ENCODE measurements at regions not wholly inside any gene's neighbourhood (a gene's known extent, or its start where the extent isn't known, plus 50 kb on each side); places are given as distances from the start of the nearest gene placed in this dataset.

DNA sequence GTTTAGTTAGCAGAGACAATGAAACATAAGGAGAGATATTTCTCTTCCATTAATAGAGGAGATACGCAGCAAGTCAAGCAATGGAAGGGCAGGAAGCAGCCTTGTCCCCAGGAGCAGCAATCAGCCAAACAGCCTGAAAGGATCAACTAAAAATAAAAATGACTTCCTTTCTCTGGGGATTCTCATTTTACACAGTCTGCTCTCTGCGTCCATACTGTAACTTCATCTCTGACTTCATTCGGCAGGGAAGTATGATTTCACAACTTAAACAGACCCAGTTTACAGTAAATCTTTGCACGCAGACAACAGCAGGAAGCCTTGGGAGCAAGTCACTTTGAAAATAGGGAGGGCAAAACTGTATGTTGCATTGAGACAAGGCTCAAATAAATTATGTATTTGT lies 826.7 kb downstream of the DIAPH3 start:
- ATAC-seq: no peak
- no peak for TF ChIP-seq ISL1 (CRISPR knock-in tag; IDR thresholded peaks at IDR 0.05)
- no peak for TF ChIP-seq BACH2 (CRISPR knock-in tag; IDR thresholded peaks at IDR 0.05; ENCODE audit: borderline replicate concordance)
- TF ChIP-seq, protein P1, sequence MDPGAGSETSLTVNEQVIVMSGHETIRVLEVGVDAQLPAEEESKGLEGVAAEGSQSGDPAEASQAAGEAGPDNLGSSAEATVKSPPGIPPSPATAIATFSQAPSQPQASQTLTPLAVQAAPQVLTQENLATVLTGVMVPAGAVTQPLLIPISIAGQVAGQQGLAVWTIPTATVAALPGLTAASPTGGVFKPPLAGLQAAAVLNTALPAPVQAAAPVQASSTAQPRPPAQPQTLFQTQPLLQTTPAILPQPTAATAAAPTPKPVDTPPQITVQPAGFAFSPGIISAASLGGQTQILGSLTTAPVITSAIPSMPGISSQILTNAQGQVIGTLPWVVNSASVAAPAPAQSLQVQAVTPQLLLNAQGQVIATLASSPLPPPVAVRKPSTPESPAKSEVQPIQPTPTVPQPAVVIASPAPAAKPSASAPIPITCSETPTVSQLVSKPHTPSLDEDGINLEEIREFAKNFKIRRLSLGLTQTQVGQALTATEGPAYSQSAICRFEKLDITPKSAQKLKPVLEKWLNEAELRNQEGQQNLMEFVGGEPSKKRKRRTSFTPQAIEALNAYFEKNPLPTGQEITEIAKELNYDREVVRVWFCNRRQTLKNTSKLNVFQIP (CRISPR knock-in tag; IDR thresholded peaks at IDR 0.05; ENCODE audit: borderline replicate concordance, low read depth): no peak
- TF ChIP-seq ZFP30 (CRISPR knock-in tag; IDR thresholded peaks at IDR 0.05): no peak
- no peak for TF ChIP-seq TOX (CRISPR knock-in tag; IDR thresholded peaks at IDR 0.05; ENCODE audit: borderline replicate concordance)
- TF ChIP-seq, protein P2, sequence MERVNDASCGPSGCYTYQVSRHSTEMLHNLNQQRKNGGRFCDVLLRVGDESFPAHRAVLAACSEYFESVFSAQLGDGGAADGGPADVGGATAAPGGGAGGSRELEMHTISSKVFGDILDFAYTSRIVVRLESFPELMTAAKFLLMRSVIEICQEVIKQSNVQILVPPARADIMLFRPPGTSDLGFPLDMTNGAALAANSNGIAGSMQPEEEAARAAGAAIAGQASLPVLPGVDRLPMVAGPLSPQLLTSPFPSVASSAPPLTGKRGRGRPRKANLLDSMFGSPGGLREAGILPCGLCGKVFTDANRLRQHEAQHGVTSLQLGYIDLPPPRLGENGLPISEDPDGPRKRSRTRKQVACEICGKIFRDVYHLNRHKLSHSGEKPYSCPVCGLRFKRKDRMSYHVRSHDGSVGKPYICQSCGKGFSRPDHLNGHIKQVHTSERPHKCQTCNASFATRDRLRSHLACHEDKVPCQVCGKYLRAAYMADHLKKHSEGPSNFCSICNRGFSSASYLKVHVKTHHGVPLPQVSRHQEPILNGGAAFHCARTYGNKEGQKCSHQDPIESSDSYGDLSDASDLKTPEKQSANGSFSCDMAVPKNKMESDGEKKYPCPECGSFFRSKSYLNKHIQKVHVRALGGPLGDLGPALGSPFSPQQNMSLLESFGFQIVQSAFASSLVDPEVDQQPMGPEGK (CRISPR knock-in tag; IDR thresholded peaks at IDR 0.05; ENCODE audit: borderline replicate concordance): no peak
- no peak for TF ChIP-seq SNAI2 (CRISPR knock-in tag; IDR thresholded peaks at IDR 0.05)
- no peak for TF ChIP-seq ZNF565 (CRISPR knock-in tag; conservative IDR thresholded peaks at IDR 0.05; ENCODE audit: low read depth)
- TF ChIP-seq ESRRG (CRISPR knock-in tag; IDR thresholded peaks at IDR 0.05): no peak
- no peak for TF ChIP-seq ARNTL (CRISPR knock-in tag; IDR thresholded peaks at IDR 0.05; ENCODE audit: borderline replicate concordance, low read depth)

GRCh38 chr13:59340151-59340550 lies 823.6 kb downstream of the DIAPH3 start:
- ATAC-seq: no peak
- TF ChIP-seq ISL1 (CRISPR knock-in tag; IDR thresholded peaks at IDR 0.05) (no peak), ARNTL (CRISPR knock-in tag; IDR thresholded peaks at IDR 0.05; ENCODE audit: borderline replicate concordance, low read depth) (no peak), BACH2 (CRISPR knock-in tag; IDR thresholded peaks at IDR 0.05; ENCODE audit: borderline replicate concordance) (no peak), SNAI2 (CRISPR knock-in tag; IDR thresholded peaks at IDR 0.05) (no peak), OSR1 (CRISPR knock-in tag; IDR thresholded peaks at IDR 0.05) (no peak), TCF4 (CRISPR knock-in tag; IDR thresholded peaks at IDR 0.05; ENCODE audit: borderline replicate concordance) (no peak), ZNF8 (CRISPR knock-in tag; IDR thresholded peaks at IDR 0.05) (no peak), ZFP30 (CRISPR knock-in tag; IDR thresholded peaks at IDR 0.05) (no peak), ZC3H10 (CRISPR knock-in tag; IDR thresholded peaks at IDR 0.05) (no peak), ZNF70 (CRISPR knock-in tag; IDR thresholded peaks at IDR 0.05) (no peak), ESRRG (CRISPR knock-in tag; IDR thresholded peaks at IDR 0.05) (no peak), CSDC2 (CRISPR knock-in tag; IDR thresholded peaks at IDR 0.05) (no peak), CSRNP3 (CRISPR knock-in tag; IDR thresholded peaks at IDR 0.05) (no peak)
- TF ChIP-seq, protein P3, sequence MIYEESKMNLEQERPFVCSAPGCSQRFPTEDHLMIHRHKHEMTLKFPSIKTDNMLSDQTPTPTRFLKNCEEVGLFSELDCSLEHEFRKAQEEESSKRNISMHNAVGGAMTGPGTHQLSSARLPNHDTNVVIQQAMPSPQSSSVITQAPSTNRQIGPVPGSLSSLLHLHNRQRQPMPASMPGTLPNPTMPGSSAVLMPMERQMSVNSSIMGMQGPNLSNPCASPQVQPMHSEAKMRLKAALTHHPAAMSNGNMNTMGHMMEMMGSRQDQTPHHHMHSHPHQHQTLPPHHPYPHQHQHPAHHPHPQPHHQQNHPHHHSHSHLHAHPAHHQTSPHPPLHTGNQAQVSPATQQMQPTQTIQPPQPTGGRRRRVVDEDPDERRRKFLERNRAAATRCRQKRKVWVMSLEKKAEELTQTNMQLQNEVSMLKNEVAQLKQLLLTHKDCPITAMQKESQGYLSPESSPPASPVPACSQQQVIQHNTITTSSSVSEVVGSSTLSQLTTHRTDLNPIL (CRISPR knock-in tag; IDR thresholded peaks at IDR 0.05; ENCODE audit: low read depth): no peak

- ATAC-seq: no peak
- TF ChIP-seq TSHZ2 (CRISPR knock-in tag; IDR thresholded peaks at IDR 0.05) (no peak), RARB (CRISPR knock-in tag; IDR thresholded peaks at IDR 0.05) (no peak), ZNF565 (CRISPR knock-in tag; conservative IDR thresholded peaks at IDR 0.05; ENCODE audit: low read depth) (no peak), ARNTL (CRISPR knock-in tag; IDR thresholded peaks at IDR 0.05; ENCODE audit: borderline replicate concordance, low read depth) (no peak), CSRNP3 (CRISPR knock-in tag; IDR thresholded peaks at IDR 0.05) (no peak), SNAI2 (CRISPR knock-in tag; IDR thresholded peaks at IDR 0.05) (no peak), OSR1 (CRISPR knock-in tag; IDR thresholded peaks at IDR 0.05) (no peak), BACH2 (CRISPR knock-in tag; IDR thresholded peaks at IDR 0.05; ENCODE audit: borderline replicate concordance) (no peak), ZC3H10 (CRISPR knock-in tag; IDR thresholded peaks at IDR 0.05) (no peak), TCF4 (CRISPR knock-in tag; IDR thresholded peaks at IDR 0.05; ENCODE audit: borderline replicate concordance) (no peak), CSDC2 (CRISPR knock-in tag; IDR thresholded peaks at IDR 0.05) (no peak), PPARA (CRISPR knock-in tag; IDR thresholded peaks at IDR 0.05; ENCODE audit: borderline replicate concordance) (no peak), ZNF70 (CRISPR knock-in tag; IDR thresholded peaks at IDR 0.05) (no peak), TOX (CRISPR knock-in tag; IDR thresholded peaks at IDR 0.05; ENCODE audit: borderline replicate concordance) (no peak)
- TF ChIP-seq, protein P2 (CRISPR knock-in tag; IDR thresholded peaks at IDR 0.05; ENCODE audit: borderline replicate concordance): no peak
- TF ChIP-seq, protein P1 (CRISPR knock-in tag; IDR thresholded peaks at IDR 0.05; ENCODE audit: borderline replicate concordance, low read depth): no peak
Observed at GRCh38 chr13:59340581-59340980, 823.1 kb downstream of the DIAPH3 start.

Data from SK-N-SH treated with all-trans-retinoic acid at 6 μM for 48 hours (cell line).